Spleen (tissue), 7 donors: ENCODE measurements at regions not wholly inside any gene's neighbourhood (a gene's known extent, or its start where the extent isn't known, plus 50 kb on each side); places are given as distances from the start of the nearest gene placed in this dataset.

ENCODE experiments used
- CTCF ChIP-seq, 11 experiments: fragments of 200-600 bp in 7 of 11; fragments of 450-650 bp in 4 of 11; sonication (generic) in 4 of 11; IDR thresholded peaks in 8 of 11; conservative IDR thresholded peaks in 3 of 11; 1 replicate in 7 of 11; 2 replicates in 4 of 11; pipeline versions ENCODE4 v1.4.0 to v1.8.0; 2016 to 2021; ENCODE audit warnings: antibody characterized with exemption in 11 of 11, inconsistent platforms in 4 of 11, mild to moderate bottlenecking in 1 of 11
- POLR2A ChIP-seq, 3 donors: fragments of 450-650 bp; IDR thresholded peaks; one replicate each; pipeline ENCODE4 v1.5.1; 2017; ENCODE audit warnings: antibody characterized with exemption in 3 of 3, mild to moderate bottlenecking in 1 of 3
- POLR2AphosphoS5 ChIP-seq, 3 donors: sonication (generic); formaldehyde crosslinking; IDR thresholded peaks; one replicate each; pipeline ENCODE4 v1.5.1; 2017; ENCODE audit warnings: antibody characterized with exemption in 3 of 3
- donor health status: DM: no; HTN: no; CAD: no; lungs with moderate emphysema.
- donor health status: DM: no; HTN: no; CAD: no.
- donor health status: DM: no; HTN: no; CAD: no.

- TF ChIP-seq CTCF (IDR thresholded peaks at IDR 0.05 in 8 of 11, conservative IDR thresholded peaks at IDR 0.05 in 3 of 11) (no peak), POLR2A (IDR thresholded peaks at IDR 0.05) (no peak), POLR2AphosphoS5 (IDR thresholded peaks at IDR 0.05) (peak in 2 of 3 donors; percentile 32 to 59)
Measured at GRCh38 chr10:31700181-31700611, 228.4 kb downstream of the ARHGAP12 start.
